Central memory CD8-positive, alpha-beta T cell (primary cell): ENCODE measurements at regions not wholly inside any gene's neighbourhood (a gene's known extent, or its start where the extent isn't known, plus 50 kb on each side); places are given as distances from the start of the nearest gene placed in this dataset.
"Not testable (repeated sequence)": the region's sequence is repeated elsewhere in the genome, so short reads cannot be mapped to it uniquely, and the experiment has no call there.

Experiments
- ATAC-seq: fragments of 150-1000 bp; cut with Tn5 transposase; replicated peaks from 2 replicates; pipeline ENCODE4 v1.10.0; 2022; ENCODE audit warnings: mild to moderate bottlenecking, moderate FRiP score, moderate number of reproducible peaks; ENCODE audit not compliant: poor library complexity, severe bottlenecking; ENCODE audit errors: extremely low read depth
- DNase-seq, 2 donors: peaks; one replicate each; pipeline ENCODE4 v3.0.0; 2021; ENCODE audit warnings: low spot score in 2 of 2
- H3K27ac Mint-ChIP-seq: one replicate; pipeline ENCODE4 v1.8.0; 2022; ENCODE audit warnings: low read depth, mild to moderate bottlenecking, moderate library complexity, mixed read lengths
- H3K27me3 Mint-ChIP-seq: one replicate; pipeline ENCODE4 v1.8.0; 2022; ENCODE audit warnings: mixed read lengths
- H3K36me3 Mint-ChIP-seq: one replicate; pipeline ENCODE4 v1.8.0; 2022; ENCODE audit warnings: mild to moderate bottlenecking, moderate library complexity, mixed read lengths; ENCODE audit not compliant: insufficient read depth
- H3K4me1 Mint-ChIP-seq: one replicate; pipeline ENCODE4 v1.8.0; 2022; ENCODE audit warnings: mixed read lengths
- H3K4me3 Mint-ChIP-seq: one replicate; pipeline ENCODE4 v1.8.0; 2022; ENCODE audit warnings: mild to moderate bottlenecking, moderate library complexity, mixed read lengths
- H3K9me3 Mint-ChIP-seq: one replicate; pipeline ENCODE4 v1.8.0; 2022; ENCODE audit warnings: mixed read lengths

GRCh38 chr7:94706996-94707740, 51.2 kb upstream of the SGCE start:
- peaks cover 10% of the 10 kb centered on the region for H3K27me3 Mint-ChIP-seq
- no peaks in the 10 kb centered on the region for H3K9me3 Mint-ChIP-seq
- ATAC-seq (no peak), DNase-seq (no peak)
- no peak overlapping the region for H3K4me3 Mint-ChIP-seq
- no peaks in the 10 kb centered on the region for H3K36me3 Mint-ChIP-seq
- no peak overlapping the region for H3K27ac Mint-ChIP-seq
- H3K4me1 Mint-ChIP-seq = no peaks in the 10 kb centered on the region

DNA sequence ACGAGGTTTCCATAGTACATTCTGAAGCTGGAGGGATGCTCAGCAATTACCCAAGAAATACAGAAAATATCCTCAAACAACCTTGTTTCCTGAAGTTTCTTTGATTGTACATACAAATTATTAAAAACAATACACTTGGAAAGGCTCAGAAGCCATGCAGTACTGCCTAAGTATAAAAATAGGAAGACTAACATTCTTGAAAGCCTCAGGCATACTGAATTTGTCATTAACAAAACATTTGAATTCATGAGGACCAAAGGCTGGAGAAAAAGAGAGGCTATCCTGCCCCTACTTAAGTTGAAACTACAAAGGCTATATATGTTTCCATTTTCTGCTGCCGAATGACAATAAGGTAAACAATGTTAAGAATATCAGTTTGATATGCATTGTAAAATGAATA, 54.3 kb upstream of the SGCE start:
- Mint-ChIP-seq H3K9me3 (no peaks in the 10 kb centered on the region), H3K36me3 (no peaks in the 10 kb centered on the region), H3K4me1 (no peaks in the 10 kb centered on the region), H3K27ac (no peak overlapping the region), H3K27me3 (peaks cover 17% of the 10 kb centered on the region), H3K4me3 (no peak overlapping the region)
- ATAC-seq = no peak
- no peak for DNase-seq

DNA sequence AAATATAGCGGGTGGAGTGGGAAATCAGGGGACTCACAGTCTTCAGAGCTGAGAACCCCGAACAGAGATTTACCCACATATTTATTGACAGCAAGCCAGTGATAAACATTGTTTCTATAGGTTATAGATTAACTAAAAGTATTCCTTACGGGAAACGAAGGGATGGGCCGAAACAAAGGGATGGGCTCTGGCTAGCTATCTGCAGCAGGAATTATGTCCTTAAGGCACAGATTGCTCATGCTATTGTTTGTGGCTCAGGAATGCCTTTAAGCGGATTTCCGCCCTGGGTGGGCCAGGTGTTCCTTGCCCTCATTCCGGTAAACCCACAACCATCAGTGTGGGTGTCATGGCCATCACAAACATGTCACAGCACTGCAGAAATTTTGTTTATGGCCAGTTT, 66.4 kb upstream of the SGCE start:
- H3K9me3 Mint-ChIP-seq, H3K27ac Mint-ChIP-seq, H3K4me3 Mint-ChIP-seq, H3K4me1 Mint-ChIP-seq, DNase-seq, ATAC-seq, H3K36me3 Mint-ChIP-seq: not testable (repeated sequence)
- peaks cover 20% of the 10 kb centered on the region for H3K27me3 Mint-ChIP-seq

- Mint-ChIP-seq H3K9me3 (peaks cover 13% of the 10 kb centered on the region), H3K27me3 (peaks cover 51% of the 10 kb centered on the region)
- H3K27ac Mint-ChIP-seq, ATAC-seq, H3K36me3 Mint-ChIP-seq, DNase-seq, H3K4me3 Mint-ChIP-seq, H3K4me1 Mint-ChIP-seq: not testable (repeated sequence)
These were observed 73.0 kb upstream of the SGCE start for GRCh38 chr7:94728893-94729292.

GRCh38 chr7:94738071-94738470, 82.1 kb upstream of the SGCE start:
- Mint-ChIP-seq H3K4me1 (no peaks in the 10 kb centered on the region), H3K4me3 (no peak overlapping the region), H3K36me3 (no peaks in the 10 kb centered on the region), H3K9me3 (no peaks in the 10 kb centered on the region), H3K27me3 (no peaks in the 10 kb centered on the region), H3K27ac (no peak overlapping the region)
- ATAC-seq = no peak
- no peak for DNase-seq

- Mint-ChIP-seq H3K9me3 (no peaks in the 10 kb centered on the region), H3K27ac (no peak overlapping the region), H3K4me3 (no peak overlapping the region), H3K27me3 (no peaks in the 10 kb centered on the region), H3K36me3 (no peaks in the 10 kb centered on the region), H3K4me1 (no peaks in the 10 kb centered on the region)
- DNase-seq (no peak), ATAC-seq (no peak)
These were observed 83.2 kb upstream of the SGCE start for GRCh38 chr7:94739180-94739579.

- Mint-ChIP-seq H3K27ac (no peak overlapping the region), H3K4me1 (no peaks in the 10 kb centered on the region), H3K9me3 (no peaks in the 10 kb centered on the region), H3K4me3 (no peak overlapping the region), H3K36me3 (no peaks in the 10 kb centered on the region), H3K27me3 (no peaks in the 10 kb centered on the region)
- ATAC-seq = no peak
- no peak for DNase-seq
These were observed 84.6 kb upstream of the SGCE start for GRCh38 chr7:94740509-94740908.

- H3K4me1 Mint-ChIP-seq = no peaks in the 10 kb centered on the region
- H3K27ac Mint-ChIP-seq = no peak overlapping the region
- ATAC-seq = no peak
These were observed 85.2 kb upstream of the SGCE start for GRCh38 chr7:94741179-94741578.

DNA sequence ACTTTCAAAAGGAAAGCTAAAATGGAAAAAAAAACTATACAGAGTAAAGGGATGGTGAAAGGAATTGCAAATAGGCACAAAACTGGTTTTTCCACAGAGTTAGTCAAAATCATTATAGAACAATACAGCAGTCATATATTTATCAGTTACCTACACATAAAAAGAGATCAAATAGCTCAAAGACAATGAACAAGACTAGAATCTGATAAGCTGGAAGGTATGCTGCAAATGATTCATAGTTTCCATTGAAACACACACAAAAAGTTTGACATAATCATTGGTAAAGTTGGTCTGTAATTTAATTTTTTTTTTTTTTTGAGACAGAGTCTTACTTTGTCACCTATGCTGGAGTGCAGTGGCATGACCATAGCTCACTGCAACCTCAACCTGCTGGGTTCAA, 92.4 kb upstream of the SGCE start:
- no peaks in the 10 kb centered on the region for H3K4me1 Mint-ChIP-seq
- DNase-seq = no peak

More at GRCh38 chr7:94741179-94741578, 85.2 kb upstream of the SGCE start:
- Mint-ChIP-seq H3K36me3 (no peaks in the 10 kb centered on the region), H3K27me3 (no peaks in the 10 kb centered on the region), H3K4me3 (no peak overlapping the region), H3K9me3 (no peaks in the 10 kb centered on the region)
- no peak for DNase-seq

GRCh38 chr7:94760446-94761100, 104.6 kb upstream of the SGCE start:
- Mint-ChIP-seq H3K27ac (no peak overlapping the region), H3K4me1 (no peaks in the 10 kb centered on the region), H3K4me3 (no peak overlapping the region), H3K27me3 (peaks cover 11% of the 10 kb centered on the region), H3K36me3 (no peaks in the 10 kb centered on the region), H3K9me3 (peaks cover 20% of the 10 kb centered on the region)
- ATAC-seq (no peak), DNase-seq (no peak)

More for the DNA sequence above, 92.4 kb upstream of the SGCE start:
- Mint-ChIP-seq H3K27ac (no peak overlapping the region), H3K9me3 (no peaks in the 10 kb centered on the region), H3K27me3 (no peaks in the 10 kb centered on the region), H3K36me3 (no peaks in the 10 kb centered on the region), H3K4me3 (no peak overlapping the region)
- no peak for ATAC-seq

- Mint-ChIP-seq H3K9me3 (peaks cover 14% of the 10 kb centered on the region), H3K27ac (no peak overlapping the region), H3K36me3 (no peaks in the 10 kb centered on the region), H3K4me1 (no peaks in the 10 kb centered on the region), H3K4me3 (no peak overlapping the region), H3K27me3 (peaks cover 19% of the 10 kb centered on the region)
- DNase-seq (no peak), ATAC-seq (no peak)
These were observed 105.5 kb upstream of the SGCE start for GRCh38 chr7:94761451-94761850.

DNA sequence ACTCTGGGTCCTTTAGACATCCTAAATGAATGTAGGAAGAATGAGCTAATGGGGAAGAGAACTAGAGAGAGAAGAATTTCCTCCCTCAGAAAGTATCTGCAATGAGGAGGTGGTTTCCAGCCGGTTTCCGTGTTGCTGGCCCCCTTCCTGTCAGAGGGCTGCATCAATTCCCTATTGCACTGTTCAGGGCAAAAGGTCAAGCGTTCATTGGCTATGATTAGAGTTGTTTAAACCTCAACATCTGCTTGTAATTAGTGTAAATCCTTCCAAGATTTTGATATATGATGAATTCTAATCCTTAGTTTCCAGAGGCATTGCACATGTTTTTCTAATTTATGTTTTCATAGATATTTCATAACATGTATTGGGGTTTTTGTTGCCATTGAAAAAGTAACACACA, 107.3 kb upstream of the SGCE start:
- H3K27me3 Mint-ChIP-seq = peaks cover 20% of the 10 kb centered on the region
- no peak overlapping the region for H3K4me3 Mint-ChIP-seq
- ATAC-seq = no peak
- no peak overlapping the region for H3K27ac Mint-ChIP-seq
- DNase-seq = no peak
- H3K9me3 Mint-ChIP-seq = peaks cover 7% of the 10 kb centered on the region
- H3K4me1 Mint-ChIP-seq = no peaks in the 10 kb centered on the region
- H3K36me3 Mint-ChIP-seq = no peaks in the 10 kb centered on the region

GRCh38 chr7:94769724-94770123, 113.8 kb upstream of the SGCE start:
- H3K27ac Mint-ChIP-seq = no peak overlapping the region
- ATAC-seq (no peak), DNase-seq (no peak)
- no peaks in the 10 kb centered on the region for H3K4me1 Mint-ChIP-seq
- H3K27me3 Mint-ChIP-seq = peaks cover 20% of the 10 kb centered on the region
- no peak overlapping the region for H3K4me3 Mint-ChIP-seq
- H3K36me3 Mint-ChIP-seq = peaks cover 2% of the 10 kb centered on the region
- no peaks in the 10 kb centered on the region for H3K9me3 Mint-ChIP-seq
